NCI-H524 (cell line): ENCODE measurements at regions not wholly inside any gene's neighbourhood (a gene's known extent, or its start where the extent isn't known, plus 50 kb on each side); places are given as distances from the start of the nearest gene placed in this dataset.
A peak's percentile ranks its signal among the peaks of the same experiment; 100 is the strongest.

Experiments
- DNase-seq, 2 experiments: peaks; one replicate each; lab custom pipeline; 2025; lab: John Stamatoyannopoulos, UW

GRCh38 chr1:221105578-221105977, 226.3 kb downstream of the HLX start:
- no peak for DNase-seq

GRCh38 chr1:221106616-221107015, 227.4 kb downstream of the HLX start:
- DNase-seq: no peak

- no peak for DNase-seq
Observed at GRCh38 chr1:221109930-221110329, 230.7 kb downstream of the HLX start.

- DNase-seq: no peak
Observed at GRCh38 chr1:221117133-221117532, 237.9 kb downstream of the HLX start.

- DNase-seq: no peak
Observed at GRCh38 chr1:221117548-221117951, 238.3 kb downstream of the HLX start.

- no peak for DNase-seq
Observed at GRCh38 chr1:221118176-221118937, 239.1 kb downstream of the HLX start.

GRCh38 chr1:221118938-221119320, 239.7 kb downstream of the HLX start:
- DNase-seq: no peak

- DNase-seq: no peak
Observed at GRCh38 chr1:221122501-221122900, 243.3 kb downstream of the HLX start.

- DNase-seq: peak in 1 of 2 experiments; percentile 7
Observed at GRCh38 chr1:221125976-221126375, 246.7 kb downstream of the HLX start.

GRCh38 chr1:221137666-221138065, 258.4 kb downstream of the HLX start:
- DNase-seq: no peak

GRCh38 chr1:221138516-221138915, 259.3 kb downstream of the HLX start:
- no peak for DNase-seq

GRCh38 chr1:221139991-221140390, 260.7 kb downstream of the HLX start:
- no peak for DNase-seq

GRCh38 chr1:221141096-221141495, 261.9 kb downstream of the HLX start:
- no peak for DNase-seq

- no peak for DNase-seq
Observed at GRCh38 chr1:221141606-221142285, 262.5 kb downstream of the HLX start.

GRCh38 chr1:221148660-221149059, 269.4 kb downstream of the HLX start:
- no peak for DNase-seq

- DNase-seq: no peak
Observed at GRCh38 chr1:221149111-221149510, 269.9 kb downstream of the HLX start.

- no peak for DNase-seq
Observed at GRCh38 chr1:221149555-221150075, 270.4 kb downstream of the HLX start.

- DNase-seq: no peak
Observed at GRCh38 chr1:221150996-221151395, 271.8 kb downstream of the HLX start.

- DNase-seq: no peak
Observed at GRCh38 chr1:221154932-221155331, 275.7 kb downstream of the HLX start.

- no peak for DNase-seq
Observed at GRCh38 chr1:221157026-221157761, 278.0 kb downstream of the HLX start.

GRCh38 chr1:221159608-221160007, 280.4 kb downstream of the HLX start:
- no peak for DNase-seq

- DNase-seq: no peak
Observed at GRCh38 chr1:221161571-221162041, 282.4 kb downstream of the HLX start.

- DNase-seq: peak in 1 of 2 experiments; percentile 64
Observed at GRCh38 chr1:221162352-221162751, 283.1 kb downstream of the HLX start.
